Fibroblast of skin of right quadriceps (primary cell): ENCODE measurements at regions not wholly inside any gene's neighbourhood (a gene's known extent, or its start where the extent isn't known, plus 50 kb on each side); places are given as distances from the start of the nearest gene placed in this dataset.
A peak's percentile ranks its signal among the peaks of the same experiment; 100 is the strongest.
"Not testable (repeated sequence)": the region's sequence is repeated elsewhere in the genome, so short reads cannot be mapped to it uniquely, and the experiment has no call there.

Source experiments
- DNase-seq: peaks from one replicate; pipeline ENCODE4 v3.0.0-alpha.2; 2013

- DNase-seq: not testable (repeated sequence)
Observed at GRCh38 chr9:89953263-89953662, 348.5 kb downstream of the GADD45G start.

GRCh38 chr9:89953824-89954615 lies 349.2 kb downstream of the GADD45G start:
- no peak for DNase-seq

- DNase-seq: no peak
Observed at GRCh38 chr9:89955144-89955543, 350.3 kb downstream of the GADD45G start.

- no peak for DNase-seq
Observed at GRCh38 chr9:89955626-89956025, 350.8 kb downstream of the GADD45G start.

- no peak for DNase-seq
Observed at GRCh38 chr9:89956331-89956730, 351.5 kb downstream of the GADD45G start.

GRCh38 chr9:89956907-89957306 lies 352.1 kb downstream of the GADD45G start:
- no peak for DNase-seq

GRCh38 chr9:89958086-89958485 lies 353.3 kb downstream of the GADD45G start:
- peak; percentile 32 for DNase-seq

- peak; percentile 56 for DNase-seq
Observed at GRCh38 chr9:89961616-89962341, 357.0 kb downstream of the GADD45G start.

GRCh38 chr9:89963280-89963679 lies 358.5 kb downstream of the GADD45G start:
- no peak for DNase-seq

GRCh38 chr9:89967527-89967926 lies 362.7 kb downstream of the GADD45G start:
- DNase-seq: no peak

GRCh38 chr9:89969156-89969675 lies 364.4 kb downstream of the GADD45G start:
- peak; percentile 37 for DNase-seq

GRCh38 chr9:89969881-89970639 lies 365.2 kb downstream of the GADD45G start:
- DNase-seq: no peak

GRCh38 chr9:89970701-89971100 lies 365.9 kb downstream of the GADD45G start:
- DNase-seq: no peak

- no peak for DNase-seq
Observed at GRCh38 chr9:89972535-89972934, 367.7 kb downstream of the GADD45G start.

- no peak for DNase-seq
Observed at GRCh38 chr9:89974582-89974981, 369.8 kb downstream of the GADD45G start.

- DNase-seq: no peak
Observed at GRCh38 chr9:89975024-89975423, 370.2 kb downstream of the GADD45G start.

GRCh38 chr9:89975630-89976029 lies 370.8 kb downstream of the GADD45G start:
- DNase-seq: no peak

GRCh38 chr9:89978185-89978584 lies 373.4 kb downstream of the GADD45G start:
- peak; percentile 32 for DNase-seq

GRCh38 chr9:89980600-89980999 lies 375.8 kb downstream of the GADD45G start:
- no peak for DNase-seq

GRCh38 chr9:89982016-89982415 lies 377.2 kb downstream of the GADD45G start:
- no peak for DNase-seq

GRCh38 chr9:89983411-89983810 lies 378.6 kb downstream of the GADD45G start:
- DNase-seq: no peak

GRCh38 chr9:89984214-89984613 lies 379.4 kb downstream of the GADD45G start:
- peak; percentile 76 for DNase-seq

GRCh38 chr9:89985068-89985467 lies 380.3 kb downstream of the GADD45G start:
- no peak for DNase-seq
